Vagina (tissue), 2 donors: ENCODE measurements at regions not wholly inside any gene's neighbourhood (a gene's known extent, or its start where the extent isn't known, plus 50 kb on each side); places are given as distances from the start of the nearest gene placed in this dataset.

ENCODE experiments used
- POLR2A ChIP-seq, 2 donors: fragments of 450-650 bp; IDR thresholded peaks; one replicate each; pipeline ENCODE4 v1.6.1; 2017; ENCODE audit warnings: antibody characterized with exemption in 2 of 2, mild to moderate bottlenecking in 2 of 2, moderate library complexity in 2 of 2
- TF ChIP-seq, protein P1 (sequence below), 3 experiments: fragments of 450-650 bp in 2 of 3; fragments of 200-600 bp in 1 of 3; sonication (generic) in 1 of 3; IDR thresholded peaks; one replicate each; pipeline ENCODE4 v1.5.1; 2017 to 2019; ENCODE audit warnings: antibody characterized with exemption in 3 of 3, mild to moderate bottlenecking in 2 of 3, moderate library complexity in 2 of 3

DNA sequence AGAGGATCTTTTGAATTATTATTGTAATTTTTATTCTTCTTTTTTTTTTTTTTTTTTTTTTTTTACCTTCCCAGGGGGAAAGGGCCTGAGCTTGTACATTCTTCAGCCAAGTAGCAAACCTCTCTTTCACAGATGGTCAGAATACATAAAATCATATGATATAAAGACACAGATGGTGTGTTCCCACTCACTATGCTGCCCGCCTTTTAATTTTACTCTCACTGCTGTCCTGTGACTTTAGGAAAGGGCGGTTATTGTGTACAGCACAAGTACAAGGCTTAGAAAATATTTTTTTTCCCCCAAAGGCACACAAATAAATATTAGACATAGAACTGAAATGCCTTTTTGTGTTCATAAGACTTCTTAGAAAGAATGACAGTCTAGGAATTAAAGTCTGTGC, 213.6 kb downstream of the RPS24 start:
- no peak for TF ChIP-seq POLR2A (IDR thresholded peaks at IDR 0.05)
- TF ChIP-seq, protein P1, sequence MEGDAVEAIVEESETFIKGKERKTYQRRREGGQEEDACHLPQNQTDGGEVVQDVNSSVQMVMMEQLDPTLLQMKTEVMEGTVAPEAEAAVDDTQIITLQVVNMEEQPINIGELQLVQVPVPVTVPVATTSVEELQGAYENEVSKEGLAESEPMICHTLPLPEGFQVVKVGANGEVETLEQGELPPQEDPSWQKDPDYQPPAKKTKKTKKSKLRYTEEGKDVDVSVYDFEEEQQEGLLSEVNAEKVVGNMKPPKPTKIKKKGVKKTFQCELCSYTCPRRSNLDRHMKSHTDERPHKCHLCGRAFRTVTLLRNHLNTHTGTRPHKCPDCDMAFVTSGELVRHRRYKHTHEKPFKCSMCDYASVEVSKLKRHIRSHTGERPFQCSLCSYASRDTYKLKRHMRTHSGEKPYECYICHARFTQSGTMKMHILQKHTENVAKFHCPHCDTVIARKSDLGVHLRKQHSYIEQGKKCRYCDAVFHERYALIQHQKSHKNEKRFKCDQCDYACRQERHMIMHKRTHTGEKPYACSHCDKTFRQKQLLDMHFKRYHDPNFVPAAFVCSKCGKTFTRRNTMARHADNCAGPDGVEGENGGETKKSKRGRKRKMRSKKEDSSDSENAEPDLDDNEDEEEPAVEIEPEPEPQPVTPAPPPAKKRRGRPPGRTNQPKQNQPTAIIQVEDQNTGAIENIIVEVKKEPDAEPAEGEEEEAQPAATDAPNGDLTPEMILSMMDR (IDR thresholded peaks at IDR 0.05), result no peak
